OCI-LY1 (cell line): ENCODE measurements at regions not wholly inside any gene's neighbourhood (a gene's known extent, or its start where the extent isn't known, plus 50 kb on each side); places are given as distances from the start of the nearest gene placed in this dataset.

Experiments
- H2AFZ ChIP-seq: fragments of 200-600 bp; sonication (generic), shearing (Covaris generic); 2 replicates; pipeline ENCODE4 v1.6.0; 2014; ENCODE audit warnings: antibody characterized with exemption, mild to moderate bottlenecking, low read length
- H3F3A ChIP-seq: fragments of 200-600 bp; sonication (generic), shearing (Covaris generic); 2 replicates; pipeline ENCODE4 v1.6.0; 2014; ENCODE audit warnings: mild to moderate bottlenecking, antibody characterized with exemption, low read length, moderate library complexity; ENCODE audit not compliant: insufficient read depth
- H3K27ac ChIP-seq: fragments of 200-600 bp; sonication (generic); 2 replicates; pipeline ENCODE4 v1.5.1; 2014; ENCODE audit warnings: low read length, mixed run types, mild to moderate bottlenecking, low read depth; ENCODE audit not compliant: poor library complexity, severe bottlenecking
- H3K27me3 ChIP-seq: fragments of 200-600 bp; sonication (generic); 2 replicates; pipeline ENCODE4 v1.6.0; 2014; ENCODE audit warnings: antibody characterized with exemption, mild to moderate bottlenecking, low read length, moderate library complexity; ENCODE audit not compliant: insufficient read depth
- H3K36me3 ChIP-seq: fragments of 200-600 bp; sonication (generic); 2 replicates; pipeline ENCODE4 v1.6.1; 2014; ENCODE audit warnings: mild to moderate bottlenecking, antibody characterized with exemption, low read length, moderate library complexity, mixed read lengths; ENCODE audit not compliant: insufficient read depth
- H3K4me1 ChIP-seq: fragments of 200-600 bp; sonication (generic); 2 replicates; pipeline ENCODE4 v1.5.1; 2014; ENCODE audit warnings: mild to moderate bottlenecking, low read length, moderate library complexity; ENCODE audit not compliant: insufficient read depth, severe bottlenecking
- H3K4me2 ChIP-seq: fragments of 200-600 bp; sonication (generic), shearing (Covaris generic); 2 replicates; pipeline ENCODE4 v1.6.1; 2014; ENCODE audit warnings: low read length
- H3K4me3 ChIP-seq: fragments of 200-600 bp; sonication (generic); 2 replicates; pipeline ENCODE4 v1.5.1; 2014; ENCODE audit warnings: low read length, low read depth, mild to moderate bottlenecking, mixed read lengths; ENCODE audit not compliant: poor library complexity, severe bottlenecking
- H3K79me2 ChIP-seq: fragments of 200-600 bp; shearing (Covaris generic); 2 replicates; pipeline ENCODE4 v1.6.1; 2016; ENCODE audit warnings: mixed run types, low read length, mixed read lengths; ENCODE audit not compliant: insufficient read depth
- H3K9ac ChIP-seq: fragments of 200-600 bp; sonication (generic), shearing (Covaris generic); 2 replicates; pipeline ENCODE4 v1.6.1; 2014; ENCODE audit warnings: mild to moderate bottlenecking, low read length, mixed read lengths
- H3K9me2 ChIP-seq: fragments of 200-600 bp; sonication (generic), shearing (Covaris generic); 2 replicates; pipeline ENCODE4 v1.6.1; 2014; ENCODE audit warnings: low read depth, mild to moderate bottlenecking, low read length, mixed read lengths
- H3K9me3 ChIP-seq: fragments of 200-600 bp; shearing (Covaris generic); 2 replicates; pipeline ENCODE4 v1.6.1; 2014; ENCODE audit warnings: low read length, mixed read lengths
- H4K20me1 ChIP-seq: fragments of 200-600 bp; sonication (generic), shearing (Covaris generic); 2 replicates; pipeline ENCODE4 v1.6.0; 2016; ENCODE audit warnings: mild to moderate bottlenecking, low read length; ENCODE audit not compliant: insufficient read depth
- EZH2 ChIP-seq: fragments of 200-600 bp; sonication (generic), shearing (Covaris generic); IDR thresholded peaks from 2 replicates; pipeline ENCODE4 v1.8.0; 2017; ENCODE audit warnings: borderline replicate concordance, mixed run types, mild to moderate bottlenecking, antibody characterized with exemption, low read length, moderate library complexity, mixed read lengths
- TF ChIP-seq, protein P1 (sequence below): fragments of 200-600 bp; sonication (generic), shearing (Covaris generic); IDR thresholded peaks from 2 replicates; pipeline ENCODE4 v1.5.1; 2017; ENCODE audit warnings: mild to moderate bottlenecking, antibody characterized with exemption, low read length, moderate library complexity, mixed read lengths

DNA sequence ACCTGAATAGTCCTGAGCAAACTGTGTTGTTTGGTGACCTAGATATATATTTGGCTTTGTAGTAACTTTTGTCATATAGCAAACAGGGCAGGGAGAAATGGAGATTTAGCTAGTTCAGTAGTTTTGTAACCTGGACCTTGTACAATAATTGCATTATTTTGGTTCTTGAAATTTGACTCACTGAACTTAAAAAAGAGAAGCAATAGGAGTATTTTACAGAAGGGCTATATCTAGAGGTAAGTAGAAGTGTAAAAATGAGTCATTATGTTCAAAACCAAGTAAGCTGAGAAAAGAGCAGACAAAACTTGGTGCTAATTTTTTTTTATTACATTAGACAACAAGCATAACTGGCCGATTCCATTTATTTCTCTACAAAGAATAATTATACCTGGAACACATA is 505.4 kb downstream of the ZIC1 start:
- Histone ChIP-seq H3K4me2 (no peak overlapping the region), H3K9me2 (no peaks in the 10 kb centered on the region; the same call in 1 of the 2 replicates), H3K4me1 (no peaks in the 10 kb centered on the region), H4K20me1 (no peaks in the 10 kb centered on the region), H2AFZ (no peak overlapping the region), H3K79me2 (no peaks in the 10 kb centered on the region), H3K27ac (no peak overlapping the region), H3F3A (no peaks in the 10 kb centered on the region), H3K9me3 (no peaks in the 10 kb centered on the region), H3K4me3 (no peak overlapping the region), H3K27me3 (no peaks in the 10 kb centered on the region), H3K9ac (no peak overlapping the region), H3K36me3 (no peaks in the 10 kb centered on the region)
- TF ChIP-seq, protein P1, sequence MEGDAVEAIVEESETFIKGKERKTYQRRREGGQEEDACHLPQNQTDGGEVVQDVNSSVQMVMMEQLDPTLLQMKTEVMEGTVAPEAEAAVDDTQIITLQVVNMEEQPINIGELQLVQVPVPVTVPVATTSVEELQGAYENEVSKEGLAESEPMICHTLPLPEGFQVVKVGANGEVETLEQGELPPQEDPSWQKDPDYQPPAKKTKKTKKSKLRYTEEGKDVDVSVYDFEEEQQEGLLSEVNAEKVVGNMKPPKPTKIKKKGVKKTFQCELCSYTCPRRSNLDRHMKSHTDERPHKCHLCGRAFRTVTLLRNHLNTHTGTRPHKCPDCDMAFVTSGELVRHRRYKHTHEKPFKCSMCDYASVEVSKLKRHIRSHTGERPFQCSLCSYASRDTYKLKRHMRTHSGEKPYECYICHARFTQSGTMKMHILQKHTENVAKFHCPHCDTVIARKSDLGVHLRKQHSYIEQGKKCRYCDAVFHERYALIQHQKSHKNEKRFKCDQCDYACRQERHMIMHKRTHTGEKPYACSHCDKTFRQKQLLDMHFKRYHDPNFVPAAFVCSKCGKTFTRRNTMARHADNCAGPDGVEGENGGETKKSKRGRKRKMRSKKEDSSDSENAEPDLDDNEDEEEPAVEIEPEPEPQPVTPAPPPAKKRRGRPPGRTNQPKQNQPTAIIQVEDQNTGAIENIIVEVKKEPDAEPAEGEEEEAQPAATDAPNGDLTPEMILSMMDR, result no peak
- no peak for TF ChIP-seq EZH2

GRCh38 chr3:147915057-147915456 is 505.9 kb downstream of the ZIC1 start:
- H3K27ac ChIP-seq, result no peak overlapping the region
- H3K9me3 ChIP-seq, result no peaks in the 10 kb centered on the region
- no peaks in the 10 kb centered on the region for H3K36me3 ChIP-seq
- no peaks in the 10 kb centered on the region for H3K9me2 ChIP-seq
- H3K79me2 ChIP-seq, result no peaks in the 10 kb centered on the region
- no peaks in the 10 kb centered on the region for H3K4me1 ChIP-seq
- H3K27me3 ChIP-seq, result no peaks in the 10 kb centered on the region
- H3K4me2 ChIP-seq, result no peak overlapping the region
- H2AFZ ChIP-seq, result no peak overlapping the region
- H4K20me1 ChIP-seq, result no peaks in the 10 kb centered on the region
- no peak overlapping the region for H3K9ac ChIP-seq
- TF ChIP-seq, protein P1, result no peak
- no peak for TF ChIP-seq EZH2
- no peak overlapping the region for H3K4me3 ChIP-seq
- no peaks in the 10 kb centered on the region for H3F3A ChIP-seq

DNA sequence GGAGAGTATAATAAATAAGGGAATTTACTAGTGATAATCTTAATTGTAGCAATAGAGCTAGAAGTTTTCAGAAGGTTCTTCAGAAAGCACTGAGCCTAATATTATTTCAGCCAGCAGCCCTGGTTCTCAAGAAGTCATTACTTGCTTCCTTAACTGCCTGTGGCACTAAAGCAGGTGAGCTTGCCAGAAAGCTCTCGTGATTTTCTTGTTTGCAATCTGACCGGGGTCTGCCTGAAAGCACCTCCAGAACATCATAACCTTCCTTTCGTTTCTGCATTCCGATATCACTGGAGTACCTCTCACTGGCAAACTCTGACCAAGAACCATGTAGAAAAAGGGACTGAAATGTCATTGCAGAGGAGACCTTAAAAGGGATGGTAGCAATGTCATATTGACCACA is 510.3 kb downstream of the ZIC1 start:
- TF ChIP-seq EZH2, result no peak
- TF ChIP-seq, protein P1, result no peak

More for the DNA sequence above, 510.3 kb downstream of the ZIC1 start:
- Histone ChIP-seq H3K27me3 (no peaks in the 10 kb centered on the region), H3K9me3 (no peaks in the 10 kb centered on the region), H2AFZ (no peak overlapping the region), H3F3A (no peaks in the 10 kb centered on the region), H4K20me1 (no peaks in the 10 kb centered on the region), H3K36me3 (no peaks in the 10 kb centered on the region), H3K4me1 (no peaks in the 10 kb centered on the region), H3K4me3 (no peak overlapping the region), H3K9ac (no peak overlapping the region), H3K9me2 (no peaks in the 10 kb centered on the region), H3K79me2 (no peaks in the 10 kb centered on the region), H3K4me2 (no peak overlapping the region), H3K27ac (no peak overlapping the region)
